ENCODE measurements at regions not wholly inside any gene's neighbourhood (a gene's known extent, or its start where the extent isn't known, plus 50 kb on each side); places are given as distances from the start of the nearest gene placed in this dataset.

- TF ChIP-seq EZH2phosphoT487 (IDR thresholded peaks at IDR 0.05; ENCODE audit: unreplicated experiment), result no peak
- TF ChIP-seq CTCF (conservative IDR thresholded peaks at IDR 0.05; ENCODE audit: low read depth in 2 of 2), result no peak
- no peak for TF ChIP-seq STAT1 (IDR thresholded peaks at IDR 0.05; ENCODE audit: unreplicated experiment)
- no peak for TF ChIP-seq REST (IDR thresholded peaks at IDR 0.05; ENCODE audit: unreplicated experiment)
- no peak for TF ChIP-seq ZNF114 (CRISPR knock-in tag; IDR thresholded peaks at IDR 0.05)
- TF ChIP-seq EZH2 (IDR thresholded peaks at IDR 0.05; ENCODE audit: low read depth, unreplicated experiment), result no peak
These were observed 1243.8 kb downstream of the CDH8 start for GRCh38 chr16:60792437-60792836.
